HG03060 (cell line): ENCODE measurements at regions not wholly inside any gene's neighbourhood (a gene's known extent, or its start where the extent isn't known, plus 50 kb on each side); places are given as distances from the start of the nearest gene placed in this dataset.

Experiments
- ATAC-seq: cut with Tn5 transposase; IDR thresholded peaks from one replicate; pipeline ENCODE4 v1.9.1; 2021; ENCODE audit warnings: low read depth, moderate number of reproducible peaks; ENCODE audit not compliant: unreplicated experiment

DNA sequence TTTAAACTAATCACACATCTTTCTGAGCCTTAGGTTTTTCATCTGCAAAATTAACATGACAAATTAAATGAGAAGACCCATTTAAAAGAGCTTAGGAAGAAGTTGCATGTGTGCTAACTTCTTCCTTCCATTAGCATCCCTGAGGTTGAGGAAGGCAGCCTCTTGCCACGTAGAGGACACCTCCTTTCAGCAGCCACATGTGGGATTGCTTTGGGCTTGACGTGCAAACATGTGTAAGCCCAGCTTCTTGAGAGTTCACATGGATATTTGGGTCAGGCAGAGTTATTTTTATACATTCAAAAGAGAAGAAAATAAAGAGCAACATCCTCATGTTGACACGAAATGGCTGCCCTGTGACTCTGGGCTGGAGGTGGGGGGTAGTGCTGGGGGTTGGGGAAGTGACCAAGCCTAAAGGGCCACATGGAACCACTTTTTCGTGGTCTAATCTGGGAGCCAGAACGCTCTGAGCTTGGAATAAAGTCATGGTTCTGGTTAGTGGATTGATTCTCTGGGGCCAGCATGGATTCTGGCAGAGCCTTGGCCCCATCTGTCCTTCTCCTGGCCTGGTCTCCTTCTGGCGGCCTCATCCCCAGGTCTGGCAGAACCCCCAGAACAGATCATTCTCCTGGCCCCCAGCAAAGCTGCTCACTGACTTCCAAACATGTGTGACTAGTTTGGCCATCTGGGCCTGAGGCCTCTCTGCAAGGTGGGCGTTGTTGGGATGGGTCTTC lies 137.1 kb upstream of the USP24 start:
- ATAC-seq, result no peak

DNA sequence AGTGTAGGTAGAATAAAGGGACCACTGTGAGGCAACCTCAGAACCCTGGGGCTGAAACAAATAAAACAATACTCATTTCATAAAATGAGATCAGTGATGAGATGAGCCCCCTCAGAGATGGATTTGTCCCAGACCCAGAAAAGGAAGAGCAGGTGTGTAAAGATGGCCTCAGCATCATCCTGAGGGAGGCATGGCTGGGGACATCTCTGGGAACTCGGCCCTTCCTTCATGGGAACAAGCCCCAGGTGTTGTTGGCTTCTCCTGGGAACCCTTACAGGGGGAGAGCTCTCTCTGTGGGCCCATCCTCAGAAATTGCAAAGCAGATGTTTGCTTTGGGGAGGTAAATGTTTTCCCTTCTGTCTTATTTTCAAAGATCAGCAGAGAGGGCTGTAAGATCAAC lies 133.2 kb upstream of the USP24 start:
- ATAC-seq, result no peak

DNA sequence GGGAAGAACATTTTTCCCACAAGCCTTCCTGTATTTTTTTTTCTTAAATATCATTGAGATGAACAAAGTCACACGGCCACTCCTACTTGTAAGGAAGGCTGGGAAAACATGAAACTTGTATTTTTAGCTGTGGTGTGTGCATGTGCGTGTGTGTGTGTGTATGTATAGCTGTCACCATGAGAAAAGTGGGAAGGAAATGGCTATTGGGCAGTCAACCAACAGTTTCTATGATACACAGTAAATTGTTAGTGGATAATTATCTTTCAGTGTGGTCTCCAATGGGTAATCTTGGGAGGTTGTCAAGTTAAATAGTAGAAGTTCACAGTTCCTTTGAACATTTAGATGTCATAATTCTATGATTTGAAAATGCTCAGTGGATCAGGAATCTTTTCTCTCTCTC lies 132.7 kb upstream of the USP24 start:
- no peak for ATAC-seq

DNA sequence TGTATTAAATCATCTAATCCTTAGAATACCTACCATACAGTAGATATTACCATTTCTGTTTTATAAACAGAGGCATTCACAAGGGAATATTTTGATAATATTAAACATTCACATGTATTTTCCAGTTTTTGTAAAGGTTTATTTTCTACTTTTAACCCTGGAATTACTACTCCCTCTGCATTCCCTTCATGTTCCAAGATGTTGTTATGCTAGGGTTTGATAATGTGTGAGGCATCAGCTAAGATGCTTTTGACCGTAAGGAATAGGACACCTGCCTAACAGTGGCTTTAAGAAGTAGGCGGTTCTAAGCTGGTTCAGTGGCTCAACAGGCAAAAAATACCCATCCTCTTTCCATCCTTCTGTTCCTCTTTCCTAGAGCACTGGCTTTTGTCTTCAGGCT lies 131.9 kb upstream of the USP24 start:
- no peak for ATAC-seq

DNA sequence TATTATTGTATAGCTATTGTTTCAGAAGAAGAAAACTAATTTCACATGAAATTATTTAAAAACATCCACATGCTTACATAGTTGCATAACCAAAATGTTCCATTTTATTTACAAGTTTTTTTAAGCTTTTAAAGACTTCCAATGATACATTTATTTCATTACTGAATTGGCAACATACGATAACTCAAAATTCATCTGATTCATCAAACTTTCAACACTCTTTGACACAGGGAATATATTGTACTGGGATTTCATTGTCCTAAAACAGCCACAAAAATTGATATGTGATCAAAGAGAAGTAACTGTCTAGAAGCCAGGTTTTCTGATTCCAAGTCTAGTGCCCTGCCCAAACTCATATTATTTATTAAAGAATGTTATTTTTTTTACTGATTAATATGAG lies 131.4 kb upstream of the USP24 start:
- no peak for ATAC-seq

DNA sequence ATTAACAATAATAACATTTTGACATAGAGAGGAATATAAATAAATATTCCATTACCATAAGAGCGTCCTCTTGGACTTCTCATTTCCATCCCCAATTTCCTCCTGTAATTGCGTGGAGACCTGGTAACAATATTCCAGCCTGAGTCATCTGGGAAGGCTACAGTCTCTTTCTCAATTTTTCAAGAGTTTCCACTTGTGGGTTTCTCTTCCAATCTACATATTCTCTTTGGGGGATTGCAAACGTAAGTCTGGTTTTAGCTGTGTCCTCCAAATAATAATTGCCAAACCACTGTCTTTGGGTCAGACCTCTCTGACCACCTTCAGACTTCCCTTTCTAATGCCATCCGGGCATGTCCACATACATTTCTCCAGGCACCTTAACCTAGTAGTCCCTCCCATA lies 124.5 kb upstream of the USP24 start:
- ATAC-seq, result no peak

DNA sequence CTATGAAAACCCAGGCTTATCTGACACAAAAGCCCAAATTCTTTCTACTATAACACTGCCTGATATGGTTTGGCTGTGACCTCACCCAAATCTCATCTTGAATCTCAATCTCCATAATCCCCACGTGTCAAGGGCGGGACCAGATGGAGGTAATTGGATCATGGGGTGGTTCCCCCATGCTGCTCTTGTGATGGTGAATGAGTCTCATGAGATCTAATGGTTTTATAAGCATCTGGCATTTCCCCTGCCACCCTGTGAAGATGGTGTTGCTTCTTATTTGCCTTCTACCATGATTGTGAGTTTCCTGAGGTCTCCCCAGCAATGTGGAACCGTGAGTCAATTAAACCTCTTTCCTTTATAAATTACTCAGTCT lies 123.3 kb upstream of the USP24 start:
- ATAC-seq, result no peak

DNA sequence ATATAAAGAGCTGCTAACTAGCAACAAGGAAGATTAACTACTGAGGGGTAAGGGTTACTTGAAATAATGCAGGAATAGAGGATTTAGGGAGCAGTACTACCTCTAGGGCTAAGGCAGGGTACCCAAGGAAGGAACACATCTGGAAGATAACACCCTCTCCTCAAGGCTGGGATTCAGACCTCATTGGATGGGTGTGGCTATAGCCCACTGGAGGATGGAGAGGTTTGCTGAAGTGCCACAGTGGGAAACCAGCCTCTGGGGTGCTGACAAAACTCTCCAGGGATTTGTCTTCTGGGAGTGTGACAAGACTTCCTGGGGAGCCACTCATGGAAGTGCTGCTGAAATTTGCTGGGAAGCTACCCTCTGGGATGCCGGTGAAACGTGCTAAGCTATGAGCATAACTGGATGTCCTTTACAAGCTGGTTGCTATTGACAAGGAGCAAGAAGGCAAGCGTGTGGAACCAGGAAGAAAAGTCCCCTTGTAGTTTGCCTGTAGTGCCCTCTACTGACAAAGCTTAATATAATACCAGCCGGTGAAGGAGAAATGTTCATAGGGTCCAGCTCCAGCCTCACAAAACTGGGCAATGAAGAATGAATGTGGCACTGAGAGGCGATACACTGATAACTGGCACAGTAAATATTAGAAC lies 122.8 kb upstream of the USP24 start:
- ATAC-seq, result no peak

DNA sequence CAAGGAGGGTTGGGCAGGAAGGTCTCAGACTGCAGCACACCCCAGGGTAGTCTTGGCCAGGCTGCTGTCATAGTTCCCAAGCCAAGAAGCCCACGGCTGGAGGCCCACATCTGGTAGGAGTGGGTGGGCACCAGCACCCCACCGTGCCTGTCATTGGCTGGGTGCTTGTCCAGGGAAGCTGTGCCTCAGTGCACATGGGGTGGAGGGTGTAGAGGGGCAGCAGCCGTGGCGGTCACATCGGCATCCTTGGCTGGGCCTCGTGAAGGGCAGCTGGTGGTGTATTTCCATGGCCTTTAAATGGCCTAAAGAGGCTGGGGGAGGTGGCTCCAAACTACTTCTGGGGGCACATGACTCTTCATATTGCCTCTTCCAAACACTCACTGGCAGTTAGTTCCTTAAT lies 119.6 kb upstream of the USP24 start:
- ATAC-seq, result no peak

DNA sequence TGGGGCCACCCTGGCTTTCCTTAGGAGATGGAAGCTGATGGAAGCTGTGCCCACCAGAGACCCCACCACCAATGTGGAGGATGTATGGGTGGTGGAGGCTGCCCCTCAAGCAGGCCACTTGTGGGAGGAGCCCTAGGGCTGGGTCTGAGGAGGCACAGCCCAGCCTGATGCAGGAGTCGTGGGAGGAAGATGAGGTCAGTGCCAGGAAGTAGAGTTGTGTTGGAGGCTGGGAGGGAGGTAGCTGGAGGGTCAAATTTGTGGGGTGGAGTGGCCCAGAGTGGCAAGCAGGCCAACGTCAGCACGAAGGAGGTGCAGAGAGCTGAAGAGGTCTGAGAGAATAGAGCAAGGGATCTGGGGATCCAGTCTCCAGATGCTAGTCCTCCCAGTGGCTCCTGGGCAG lies 119.0 kb upstream of the USP24 start:
- ATAC-seq, result no peak

DNA sequence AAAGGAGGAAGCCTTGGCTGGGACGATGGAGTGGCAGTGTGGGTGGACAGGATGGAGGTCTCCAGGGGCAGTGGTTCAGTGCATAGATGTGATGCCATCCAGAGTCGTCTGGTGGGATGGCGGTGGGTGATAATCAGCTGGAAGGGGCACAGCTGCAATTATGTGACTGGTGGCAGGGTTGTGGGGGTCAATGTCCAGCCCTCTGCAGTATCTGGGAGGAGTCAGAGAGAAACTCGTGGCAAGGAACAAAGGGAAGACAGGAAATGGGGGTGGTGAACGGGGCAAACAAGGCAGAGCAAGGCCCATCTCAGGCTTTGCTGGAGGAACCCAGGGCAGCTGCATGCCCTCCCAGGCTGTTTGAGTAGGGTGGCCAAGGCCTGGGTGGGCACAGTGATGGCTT lies 118.3 kb upstream of the USP24 start:
- no peak for ATAC-seq

DNA sequence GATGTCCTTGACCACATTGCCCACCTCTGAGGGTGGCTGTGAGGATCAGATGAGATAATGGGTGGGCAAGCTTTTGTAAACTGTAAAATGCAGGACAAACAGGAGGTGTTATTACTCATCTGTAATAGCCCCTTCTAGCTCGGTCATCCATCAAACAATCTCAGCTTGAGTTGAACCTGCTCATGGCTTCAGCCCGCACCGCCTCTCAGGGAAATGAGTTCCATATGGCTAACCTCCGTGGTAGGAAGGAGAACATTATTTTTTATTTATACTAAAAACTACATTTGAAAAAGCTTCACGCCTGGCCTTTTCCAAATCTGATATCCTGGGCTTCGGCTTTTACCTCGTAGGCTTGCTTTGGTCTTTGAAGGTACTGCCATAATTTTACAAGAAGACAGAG lies 116.2 kb upstream of the USP24 start:
- no peak for ATAC-seq

DNA sequence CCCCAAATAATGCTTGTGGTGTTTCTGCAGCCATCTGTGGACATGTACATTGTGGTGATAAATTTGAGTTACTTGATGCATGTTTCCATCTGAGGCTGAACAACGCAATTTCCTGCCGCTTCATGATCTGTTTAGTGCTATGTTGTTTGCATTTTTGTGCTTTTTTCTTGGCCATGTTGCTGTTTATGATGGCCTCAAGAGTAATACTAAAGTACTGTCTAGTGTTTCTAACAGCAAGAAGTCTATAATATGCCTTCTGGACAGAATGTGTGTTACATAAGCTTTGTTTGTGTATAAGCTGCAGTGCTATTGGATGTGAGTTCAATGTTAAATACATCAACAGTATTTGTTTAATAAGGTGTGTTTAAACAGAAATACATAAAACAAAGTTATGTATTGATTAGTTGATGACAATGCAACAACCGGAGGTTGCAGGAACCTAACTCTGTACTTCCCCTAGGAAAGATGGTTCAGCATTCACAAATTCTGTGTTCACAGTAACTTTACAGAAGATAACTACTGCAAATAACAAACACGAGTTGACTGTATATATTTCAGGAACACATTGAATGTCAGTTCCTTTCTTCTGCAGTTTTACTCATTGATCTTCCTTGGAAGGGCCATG lies 114.8 kb upstream of the USP24 start:
- no peak for ATAC-seq

DNA sequence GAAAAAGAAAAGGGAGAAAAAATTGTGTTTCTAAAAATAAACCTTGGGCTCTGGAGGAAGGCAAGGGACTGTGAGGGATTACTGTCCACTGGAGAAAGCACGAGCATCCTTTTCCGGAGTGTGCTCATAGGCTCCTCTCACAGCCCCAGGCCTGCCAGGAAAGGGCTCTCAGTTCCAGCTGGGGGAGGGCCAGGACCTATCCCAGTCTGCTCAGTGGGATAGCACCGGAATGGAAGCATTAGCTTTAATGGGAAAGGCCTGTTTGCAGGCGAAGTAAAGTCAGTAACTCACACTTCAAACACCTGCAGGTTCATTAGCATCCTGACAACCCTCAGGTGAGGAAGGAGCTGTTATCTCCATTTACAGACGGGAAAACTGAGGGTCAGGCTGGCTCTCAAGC lies 113.9 kb upstream of the USP24 start:
- ATAC-seq, result no peak

DNA sequence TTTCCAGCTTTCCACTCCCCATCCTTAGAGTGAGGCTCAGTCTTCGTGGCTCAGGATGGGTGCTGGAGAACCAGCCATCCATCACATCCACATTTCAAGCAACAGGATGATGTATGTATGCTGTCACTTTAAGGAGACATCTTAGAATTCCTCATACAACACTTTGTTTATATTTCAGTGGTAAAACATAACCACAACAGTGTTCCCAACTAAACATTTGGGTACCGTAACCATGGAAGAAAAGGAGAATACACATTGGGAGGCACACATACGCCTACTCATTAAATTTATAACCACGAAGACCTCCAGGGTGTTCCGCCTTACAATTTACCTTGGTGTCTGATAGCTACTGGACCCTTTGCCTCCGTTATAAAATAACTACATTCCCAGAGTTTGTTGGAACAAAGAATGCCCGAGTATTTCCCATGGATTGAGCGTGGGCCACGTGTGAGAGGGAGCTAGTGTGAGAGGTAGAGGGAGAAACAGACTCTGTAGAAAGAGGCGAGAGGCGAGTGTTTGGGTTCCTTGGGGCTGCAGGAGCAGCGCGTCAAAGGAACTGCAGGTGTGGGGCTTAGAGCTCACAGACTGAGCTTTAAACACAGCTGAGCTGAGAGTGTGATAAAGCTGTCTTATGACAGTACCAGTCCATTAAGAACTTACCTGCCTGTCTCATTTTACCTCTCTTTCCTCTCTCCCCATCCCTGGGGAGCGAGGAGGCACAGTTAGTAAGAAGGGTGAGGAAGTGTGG lies 111.5 kb upstream of the USP24 start:
- no peak for ATAC-seq

DNA sequence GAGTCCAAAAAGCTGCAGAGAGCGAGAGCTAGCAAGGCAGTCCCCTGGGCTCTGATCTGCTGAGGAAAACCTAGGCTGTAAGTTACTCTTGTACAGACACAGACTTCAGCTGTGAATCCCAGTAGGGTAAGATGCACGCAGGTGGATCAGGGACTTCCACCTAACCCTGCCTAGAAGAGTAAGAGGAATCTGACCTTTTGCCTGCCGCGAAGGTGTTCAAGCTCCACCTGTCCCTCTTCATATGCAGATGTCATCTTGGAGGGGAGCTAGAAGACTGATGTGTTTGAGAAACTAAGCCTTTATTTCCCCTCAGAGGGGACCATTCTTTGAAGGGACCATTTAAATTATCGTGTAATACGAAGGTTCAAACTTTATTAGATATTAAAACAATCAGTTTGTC lies 108.6 kb upstream of the USP24 start:
- no peak for ATAC-seq

DNA sequence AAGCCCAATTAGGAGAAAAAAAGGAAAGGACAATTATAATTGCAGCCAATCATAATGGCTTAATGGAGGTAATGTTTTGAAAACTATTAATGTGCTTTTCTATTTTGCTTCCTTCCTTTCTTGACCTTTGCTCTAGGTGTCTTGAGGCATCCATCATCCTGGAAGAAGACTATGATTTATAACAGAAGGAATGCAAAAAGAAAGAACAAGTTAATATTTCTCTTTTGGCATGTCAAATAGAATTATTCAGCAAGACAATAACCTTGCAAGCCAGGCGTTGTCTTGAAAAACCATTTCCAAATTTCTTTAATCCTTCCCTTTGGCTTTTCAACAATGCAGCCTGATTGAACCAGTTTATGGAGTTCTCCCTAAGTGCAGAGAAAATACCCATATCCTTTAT lies 107.7 kb upstream of the USP24 start:
- ATAC-seq, result no peak

DNA sequence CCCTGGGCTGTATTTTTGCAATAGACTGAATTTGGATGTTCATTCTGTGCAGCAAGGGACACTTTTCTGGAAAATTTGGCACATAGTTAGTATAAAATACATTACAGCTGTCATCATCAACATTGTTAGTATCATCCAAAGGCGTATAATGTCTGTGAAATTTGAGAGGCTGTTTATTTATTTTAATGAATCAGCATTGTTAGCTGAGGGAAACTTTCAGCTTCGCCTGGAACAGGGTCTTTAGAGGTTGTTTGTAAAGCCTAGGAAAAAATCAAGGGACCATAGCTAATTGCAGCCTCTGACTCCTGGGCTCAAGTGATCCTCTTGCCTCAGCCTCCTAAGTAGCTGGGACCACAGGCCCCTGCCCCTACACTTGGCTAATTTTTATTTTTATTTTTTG lies 106.8 kb upstream of the USP24 start:
- ATAC-seq, result no peak

DNA sequence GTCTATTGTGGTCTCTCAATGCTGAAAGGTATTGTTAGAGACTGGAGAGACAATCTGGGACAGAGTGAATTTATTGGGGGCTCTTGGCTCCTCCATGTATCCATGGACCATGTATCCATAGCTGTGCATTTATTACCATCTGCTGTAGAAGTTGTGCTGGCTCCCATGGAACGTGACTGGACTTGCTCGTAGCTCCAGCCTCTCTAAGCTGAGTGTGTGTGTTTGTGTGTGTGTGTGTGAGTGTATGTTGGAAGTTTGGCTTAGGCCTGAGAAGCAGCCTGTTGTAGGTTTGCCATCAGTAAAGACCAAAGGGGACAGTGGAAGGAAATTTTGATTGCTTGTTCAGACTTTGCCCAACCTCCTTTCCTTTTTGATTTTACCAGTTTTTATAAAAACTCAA lies 105.7 kb upstream of the USP24 start:
- ATAC-seq, result no peak

DNA sequence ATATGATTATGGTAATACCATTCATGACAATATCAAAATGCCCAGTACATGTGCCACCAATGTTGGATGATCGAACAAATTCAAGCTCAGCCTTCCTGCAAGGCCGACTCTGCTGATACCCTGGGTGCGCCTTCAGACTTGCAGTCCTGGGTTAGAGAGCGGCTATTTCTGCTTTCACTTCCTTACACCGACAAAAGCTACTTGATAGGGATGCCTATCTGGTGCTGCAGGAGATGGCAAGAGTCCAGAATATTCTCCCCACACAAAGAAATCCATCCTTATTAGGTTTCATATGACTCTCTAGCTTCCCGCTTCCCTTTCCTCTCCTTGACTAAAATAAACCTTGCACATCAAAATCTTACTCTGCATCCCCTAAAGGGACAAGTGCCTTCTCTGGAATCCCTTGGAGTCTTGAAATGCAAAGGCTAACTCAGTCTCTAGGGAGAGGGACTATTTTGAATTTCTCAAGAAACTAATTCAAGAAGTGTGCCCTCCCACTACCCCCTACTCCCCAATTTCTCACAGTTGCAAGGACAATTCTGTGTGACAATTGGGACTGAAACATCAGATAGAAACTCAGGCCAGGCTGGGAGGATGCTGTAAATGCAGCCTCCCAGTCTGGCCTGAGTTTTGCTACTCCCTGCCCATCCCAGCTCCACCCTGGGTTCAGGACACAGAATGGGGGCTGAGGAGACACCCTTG lies 103.1 kb upstream of the USP24 start:
- ATAC-seq, result no peak

DNA sequence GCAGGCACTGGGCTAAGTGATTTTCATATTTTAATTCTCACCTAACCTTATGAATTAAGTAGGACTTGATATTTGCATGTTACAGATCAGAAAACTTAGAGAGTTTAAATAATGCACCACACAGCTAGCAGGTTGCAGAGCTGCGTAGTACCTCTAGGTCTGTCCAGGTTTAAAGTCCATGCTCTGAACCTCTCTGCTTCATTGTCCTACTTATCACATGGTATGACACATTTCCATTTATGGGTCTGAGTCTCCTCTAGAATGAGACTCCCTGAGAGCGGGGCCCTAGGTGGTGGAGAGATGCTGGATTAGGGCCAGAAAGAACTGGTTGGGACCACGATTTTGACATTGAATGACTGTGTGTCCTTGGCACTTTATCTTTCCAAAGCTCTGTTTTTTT lies 102.5 kb upstream of the USP24 start:
- no peak for ATAC-seq
